A673 (cell line): ENCODE measurements at regions not wholly inside any gene's neighbourhood (a gene's known extent, or its start where the extent isn't known, plus 50 kb on each side); places are given as distances from the start of the nearest gene placed in this dataset.

Experiments used
- BruUV-seq: library from RNA; stranded (reverse); fragments of 400-500 nt; replicated peaks from 2 replicates; lab custom pipeline; 2021; lab: Mats Ljungman, UMichigan
- CTCF ChIA-PET: fragments of 300-600 bp; sonication (Branson Sonifier 250); formaldehyde crosslinking; loops from one replicate; lab custom pipeline; 2022; ENCODE audit warnings: antibody characterized with exemption; lab: Charles Lee
- POLR2A ChIA-PET: fragments of 300-600 bp; sonication (Branson Sonifier 250); formaldehyde crosslinking; loops from one replicate; lab custom pipeline; 2022; ENCODE audit warnings: antibody characterized with exemption; ENCODE audit not compliant: low non-redundant PET; lab: Charles Lee
- DNase-seq: peaks from one replicate; pipeline ENCODE4 v3.0.0-alpha.2; 2015; ENCODE audit warnings: low spot score
- H3K27ac ChIP-seq: fragments of 200-600 bp; sonication (generic); 2 replicates; pipeline ENCODE4 v1.5.1; 2016; ENCODE audit warnings: mixed run types, low read depth, mild to moderate bottlenecking, mixed read lengths, antibody characterized with exemption, low read length; ENCODE audit not compliant: poor library complexity, severe bottlenecking
- H3K27me3 ChIP-seq: fragments of 200-600 bp; sonication (generic); replicated peaks from 2 replicates; pipeline ENCODE4 v1.6.1; 2017; ENCODE audit warnings: mixed run types, low read depth, mild to moderate bottlenecking, mixed read lengths, antibody characterized with exemption, low read length; ENCODE audit not compliant: insufficient read depth, poor library complexity
- H3K36me3 ChIP-seq: fragments of 200-600 bp; sonication (generic); 2 replicates; pipeline ENCODE4 v1.6.1; 2016; ENCODE audit warnings: mixed run types, mild to moderate bottlenecking, mixed read lengths, antibody characterized with exemption, low read length; ENCODE audit not compliant: insufficient read depth, poor library complexity, severe bottlenecking
- H3K4me1 ChIP-seq: fragments of 200-600 bp; sonication (generic); 2 replicates; pipeline ENCODE4 v1.6.1; 2017; ENCODE audit warnings: mixed run types, mild to moderate bottlenecking, mixed read lengths, antibody characterized with exemption, low read length; ENCODE audit not compliant: insufficient read depth, poor library complexity, severe bottlenecking
- H3K4me3 ChIP-seq: fragments of 200-600 bp; sonication (generic); 2 replicates; pipeline ENCODE4 v1.5.1; 2016; ENCODE audit warnings: low read depth, mixed run types, mild to moderate bottlenecking, mixed read lengths, low read length; ENCODE audit not compliant: poor library complexity, severe bottlenecking
- H3K9me3 ChIP-seq: fragments of 200-600 bp; sonication (generic); 2 replicates; pipeline ENCODE4 v1.6.1; 2016; ENCODE audit warnings: mixed run types, low read depth, mild to moderate bottlenecking, mixed read lengths, antibody characterized with exemption, low read length; ENCODE audit not compliant: poor library complexity, severe bottlenecking
- EZH2 ChIP-seq: fragments of 200-600 bp; sonication (generic); IDR thresholded peaks from 2 replicates; pipeline ENCODE4 v1.6.1; 2017; ENCODE audit warnings: borderline replicate concordance, low read depth, mild to moderate bottlenecking, mixed read lengths, antibody characterized with exemption, low read length; ENCODE audit not compliant: poor library complexity, severe bottlenecking
- intact Hi-C: fragments of 100-400 bp; cut with micrococcal nuclease; formaldehyde crosslinking; loops from one replicate; pipeline ENCODE4 v1.10.0; 2022; ENCODE audit not compliant: unreplicated experiment
- TF ChIP-seq, protein P1 (sequence below): fragments of 300-800, 200-600 bp; sonication (generic); conservative IDR thresholded peaks from 2 replicates; pipeline ENCODE4 v1.5.1; 2017; ENCODE audit warnings: low read depth, mild to moderate bottlenecking, antibody characterized with exemption, low read length, moderate library complexity, mixed read lengths

DNA sequence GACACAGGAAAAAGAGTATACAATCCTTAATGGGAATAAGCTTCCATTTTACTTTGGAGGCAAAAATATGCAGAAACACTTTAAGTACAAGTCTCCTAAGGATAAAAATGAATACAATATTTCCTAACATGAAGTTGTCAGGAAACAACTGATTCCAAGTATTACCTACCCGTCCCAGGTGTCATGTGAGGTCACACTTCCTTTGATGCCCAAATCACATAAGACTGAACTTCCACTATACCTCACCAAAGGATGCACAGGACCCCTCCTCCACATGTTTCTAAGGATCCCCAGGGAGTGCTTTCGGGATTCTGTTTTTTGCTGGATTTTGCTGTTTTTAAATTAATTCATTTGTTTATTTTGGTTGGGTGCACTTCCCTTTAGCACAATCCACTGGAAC, 438.5 kb upstream of the TCF4 start:
- BruUV-seq: no TSS peak
- H3K27ac ChIP-seq: no peak overlapping the region
- H3K27me3 ChIP-seq: no peaks in the 10 kb centered on the region
- intact Hi-C loops: loop anchor here (5.0 kb wide), 1 partner anchor 89 kb away; no protein-coding TSS in a partner anchor
- no peak for DNase-seq
- no peaks in the 10 kb centered on the region for H3K4me1 ChIP-seq
- H3K36me3 ChIP-seq: no peaks in the 10 kb centered on the region
- TF ChIP-seq EZH2: no peak
- TF ChIP-seq, protein P1, sequence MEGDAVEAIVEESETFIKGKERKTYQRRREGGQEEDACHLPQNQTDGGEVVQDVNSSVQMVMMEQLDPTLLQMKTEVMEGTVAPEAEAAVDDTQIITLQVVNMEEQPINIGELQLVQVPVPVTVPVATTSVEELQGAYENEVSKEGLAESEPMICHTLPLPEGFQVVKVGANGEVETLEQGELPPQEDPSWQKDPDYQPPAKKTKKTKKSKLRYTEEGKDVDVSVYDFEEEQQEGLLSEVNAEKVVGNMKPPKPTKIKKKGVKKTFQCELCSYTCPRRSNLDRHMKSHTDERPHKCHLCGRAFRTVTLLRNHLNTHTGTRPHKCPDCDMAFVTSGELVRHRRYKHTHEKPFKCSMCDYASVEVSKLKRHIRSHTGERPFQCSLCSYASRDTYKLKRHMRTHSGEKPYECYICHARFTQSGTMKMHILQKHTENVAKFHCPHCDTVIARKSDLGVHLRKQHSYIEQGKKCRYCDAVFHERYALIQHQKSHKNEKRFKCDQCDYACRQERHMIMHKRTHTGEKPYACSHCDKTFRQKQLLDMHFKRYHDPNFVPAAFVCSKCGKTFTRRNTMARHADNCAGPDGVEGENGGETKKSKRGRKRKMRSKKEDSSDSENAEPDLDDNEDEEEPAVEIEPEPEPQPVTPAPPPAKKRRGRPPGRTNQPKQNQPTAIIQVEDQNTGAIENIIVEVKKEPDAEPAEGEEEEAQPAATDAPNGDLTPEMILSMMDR: no peak
- H3K4me3 ChIP-seq: no peak overlapping the region
- ChIA-PET POLR2A (no interaction called here), CTCF (no interaction called here)
- H3K9me3 ChIP-seq: no peaks in the 10 kb centered on the region

DNA sequence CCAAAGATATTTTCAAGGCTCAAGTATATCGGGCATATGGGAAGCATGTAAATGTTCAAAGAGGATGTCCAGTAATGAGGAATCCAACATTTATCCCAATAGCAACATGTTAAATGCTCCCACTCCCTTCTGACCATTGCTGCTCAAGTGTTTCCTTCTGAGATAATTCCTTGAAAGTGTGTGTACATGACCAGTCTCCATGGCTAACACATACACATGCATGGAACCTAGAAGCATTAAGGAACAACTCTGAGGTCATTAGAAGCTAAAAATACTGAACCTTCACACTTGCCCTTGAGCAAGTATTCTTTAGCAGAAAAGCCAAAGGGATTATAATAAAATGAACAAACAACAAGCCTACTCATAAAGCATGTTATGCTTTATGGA, 433.8 kb upstream of the TCF4 start:
- CTCF ChIA-PET: no interaction called here
- Histone ChIP-seq H3K4me1 (no peaks in the 10 kb centered on the region), H3K27me3 (no peaks in the 10 kb centered on the region), H3K4me3 (no peak overlapping the region), H3K9me3 (no peaks in the 10 kb centered on the region), H3K27ac (no peak overlapping the region), H3K36me3 (no peaks in the 10 kb centered on the region)
- no peak for DNase-seq
- POLR2A ChIA-PET: no interaction called here
- no TSS peak for BruUV-seq
- intact Hi-C loops: no loop called here
- no peak for TF ChIP-seq EZH2
- TF ChIP-seq, protein P1: no peak

GRCh38 chr18:56021136-56021808, 433.3 kb upstream of the TCF4 start:
- H3K36me3 ChIP-seq: no peaks in the 10 kb centered on the region
- DNase-seq: no peak
- ChIA-PET POLR2A (no interaction called here), CTCF (no interaction called here)
- no peak overlapping the region for H3K27ac ChIP-seq
- no peaks in the 10 kb centered on the region for H3K9me3 ChIP-seq
- BruUV-seq: no TSS peak
- H3K4me3 ChIP-seq: no peak overlapping the region
- no peaks in the 10 kb centered on the region for H3K4me1 ChIP-seq
- TF ChIP-seq EZH2: no peak
- TF ChIP-seq, protein P1: no peak
- H3K27me3 ChIP-seq: no peaks in the 10 kb centered on the region
- intact Hi-C loops: no loop called here
